ENCODE measurements at regions not wholly inside any gene's neighbourhood (a gene's known extent, or its start where the extent isn't known, plus 50 kb on each side); places are given as distances from the start of the nearest gene placed in this dataset.

- H3K9me3 Mint-ChIP-seq (ENCODE audit: low read depth, unreplicated experiment) = no peaks in the 10 kb centered on the region
- CTCF ChIA-PET = no interaction called here
- H3K36me3 Mint-ChIP-seq (ENCODE audit: insufficient read depth, unreplicated experiment) = no peaks in the 10 kb centered on the region
- H3K4me3 Mint-ChIP-seq (ENCODE audit: low read depth, unreplicated experiment) = no peak overlapping the region
- DNase-seq = no peak
- H3K27me3 Mint-ChIP-seq (ENCODE audit: unreplicated experiment) = no peaks in the 10 kb centered on the region
- no TSS peak for BruUV-seq (replicated peaks)
- no peaks in the 10 kb centered on the region for H3K4me1 Mint-ChIP-seq (ENCODE audit: low read depth, unreplicated experiment)
- H3K27ac Mint-ChIP-seq (ENCODE audit: unreplicated experiment) = no peak overlapping the region
- TF ChIP-seq CTCF (IDR thresholded peaks at IDR 0.05; ENCODE audit: unreplicated experiment) = no peak
- intact Hi-C loops (cut with micrococcal nuclease; ENCODE audit: unreplicated experiment) = no loop called here
Observed at GRCh38 chr9:17031546-17031945, 103.3 kb upstream of the CNTLN start.

GRCh38 chr9:17025281-17025680 lies 109.6 kb upstream of the CNTLN start:
- BruUV-seq (replicated peaks) = no TSS peak
- H3K27me3 Mint-ChIP-seq (ENCODE audit: unreplicated experiment) = no peaks in the 10 kb centered on the region
- H3K4me1 Mint-ChIP-seq (ENCODE audit: low read depth, unreplicated experiment) = peaks cover 10% of the 10 kb centered on the region
- CTCF ChIA-PET = no interaction called here
- H3K9me3 Mint-ChIP-seq (ENCODE audit: low read depth, unreplicated experiment) = no peaks in the 10 kb centered on the region
- TF ChIP-seq CTCF (IDR thresholded peaks at IDR 0.05; ENCODE audit: unreplicated experiment) = no peak
- H3K36me3 Mint-ChIP-seq (ENCODE audit: insufficient read depth, unreplicated experiment) = no peaks in the 10 kb centered on the region
- DNase-seq = no peak
- intact Hi-C loops (cut with micrococcal nuclease; ENCODE audit: unreplicated experiment) = no loop called here
- no peak overlapping the region for H3K27ac Mint-ChIP-seq (ENCODE audit: unreplicated experiment)
- no peak overlapping the region for H3K4me3 Mint-ChIP-seq (ENCODE audit: low read depth, unreplicated experiment)

GRCh38 chr9:17024129-17024528 lies 110.7 kb upstream of the CNTLN start:
- H3K27ac Mint-ChIP-seq (ENCODE audit: unreplicated experiment) = no peak overlapping the region
- H3K4me3 Mint-ChIP-seq (ENCODE audit: low read depth, unreplicated experiment) = no peak overlapping the region
- intact Hi-C loops (cut with micrococcal nuclease; ENCODE audit: unreplicated experiment) = no loop called here
- H3K4me1 Mint-ChIP-seq (ENCODE audit: low read depth, unreplicated experiment) = peaks cover 15% of the 10 kb centered on the region
- TF ChIP-seq CTCF (IDR thresholded peaks at IDR 0.05; ENCODE audit: unreplicated experiment) = no peak
- no peaks in the 10 kb centered on the region for H3K27me3 Mint-ChIP-seq (ENCODE audit: unreplicated experiment)
- CTCF ChIA-PET = interaction anchor here (0.7 kb wide), 1 partner anchor 271 kb away, joined by 5 read pairs; no protein-coding TSS in a partner anchor
- no peaks in the 10 kb centered on the region for H3K9me3 Mint-ChIP-seq (ENCODE audit: low read depth, unreplicated experiment)
- no peaks in the 10 kb centered on the region for H3K36me3 Mint-ChIP-seq (ENCODE audit: insufficient read depth, unreplicated experiment)
- no peak for DNase-seq
- no TSS peak for BruUV-seq (replicated peaks)

GRCh38 chr9:17021387-17021970 lies 113.4 kb upstream of the CNTLN start:
- Mint-ChIP-seq H3K36me3 (ENCODE audit: insufficient read depth, unreplicated experiment) (no peaks in the 10 kb centered on the region), H3K27me3 (ENCODE audit: unreplicated experiment) (no peaks in the 10 kb centered on the region), H3K9me3 (ENCODE audit: low read depth, unreplicated experiment) (no peaks in the 10 kb centered on the region), H3K4me1 (ENCODE audit: low read depth, unreplicated experiment) (peaks cover 24% of the 10 kb centered on the region), H3K27ac (ENCODE audit: unreplicated experiment) (peak overlapping the region; percentile 42), H3K4me3 (ENCODE audit: low read depth, unreplicated experiment) (no peak overlapping the region)
- intact Hi-C loops (cut with micrococcal nuclease; ENCODE audit: unreplicated experiment) = no loop called here
- CTCF ChIA-PET = interaction anchor here (0.6 kb wide), 1 partner anchor 202 kb away, joined by 6 read pairs; no protein-coding TSS in a partner anchor
- BruUV-seq (replicated peaks) = no TSS peak
- no peak for DNase-seq
- no peak for TF ChIP-seq CTCF (IDR thresholded peaks at IDR 0.05; ENCODE audit: unreplicated experiment)

Measured in Calu3 (cell line).